Suprapubic skin (tissue), 4 donors: ENCODE measurements at regions not wholly inside any gene's neighbourhood (a gene's known extent, or its start where the extent isn't known, plus 50 kb on each side); places are given as distances from the start of the nearest gene placed in this dataset.

Experiments used
- EP300 ChIP-seq: sonication (generic); formaldehyde crosslinking; IDR thresholded peaks from one replicate; pipeline ENCODE4 v1.6.1; 2017; ENCODE audit warnings: antibody characterized with exemption
- POLR2A ChIP-seq, 2 donors: fragments of 450-650 bp; IDR thresholded peaks; one replicate each; pipeline ENCODE4 v1.6.1; 2017; ENCODE audit warnings: antibody characterized with exemption in 2 of 2, mild to moderate bottlenecking in 2 of 2, moderate library complexity in 2 of 2
- POLR2AphosphoS5 ChIP-seq, 3 donors: sonication (generic); formaldehyde crosslinking; IDR thresholded peaks; one replicate each; pipeline ENCODE4 v1.6.1; 2017; ENCODE audit warnings: antibody characterized with exemption in 3 of 3
- TF ChIP-seq, protein P1 (sequence below), 2 donors: fragments of 200-600 bp in 1 of 2; fragments of 450-650 bp in 1 of 2; sonication (generic) in 1 of 2; IDR thresholded peaks; one replicate each; pipeline ENCODE4 v1.5.1; 2016 to 2019; ENCODE audit warnings: antibody characterized with exemption in 2 of 2, mild to moderate bottlenecking in 1 of 2, moderate library complexity in 1 of 2

GRCh38 chr6:113047932-113048331 lies 700.8 kb downstream of the RFPL4B start:
- no peak for TF ChIP-seq EP300
- TF ChIP-seq, protein P1, sequence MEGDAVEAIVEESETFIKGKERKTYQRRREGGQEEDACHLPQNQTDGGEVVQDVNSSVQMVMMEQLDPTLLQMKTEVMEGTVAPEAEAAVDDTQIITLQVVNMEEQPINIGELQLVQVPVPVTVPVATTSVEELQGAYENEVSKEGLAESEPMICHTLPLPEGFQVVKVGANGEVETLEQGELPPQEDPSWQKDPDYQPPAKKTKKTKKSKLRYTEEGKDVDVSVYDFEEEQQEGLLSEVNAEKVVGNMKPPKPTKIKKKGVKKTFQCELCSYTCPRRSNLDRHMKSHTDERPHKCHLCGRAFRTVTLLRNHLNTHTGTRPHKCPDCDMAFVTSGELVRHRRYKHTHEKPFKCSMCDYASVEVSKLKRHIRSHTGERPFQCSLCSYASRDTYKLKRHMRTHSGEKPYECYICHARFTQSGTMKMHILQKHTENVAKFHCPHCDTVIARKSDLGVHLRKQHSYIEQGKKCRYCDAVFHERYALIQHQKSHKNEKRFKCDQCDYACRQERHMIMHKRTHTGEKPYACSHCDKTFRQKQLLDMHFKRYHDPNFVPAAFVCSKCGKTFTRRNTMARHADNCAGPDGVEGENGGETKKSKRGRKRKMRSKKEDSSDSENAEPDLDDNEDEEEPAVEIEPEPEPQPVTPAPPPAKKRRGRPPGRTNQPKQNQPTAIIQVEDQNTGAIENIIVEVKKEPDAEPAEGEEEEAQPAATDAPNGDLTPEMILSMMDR (IDR thresholded peaks at IDR 0.05) = no peak
- TF ChIP-seq POLR2AphosphoS5 (IDR thresholded peaks at IDR 0.05) = no peak
- no peak for TF ChIP-seq POLR2A (IDR thresholded peaks at IDR 0.05)
